ENCODE measurements at regions not wholly inside any gene's neighbourhood (a gene's known extent, or its start where the extent isn't known, plus 50 kb on each side); places are given as distances from the start of the nearest gene placed in this dataset.
"Not testable (repeated sequence)": the region's sequence is repeated elsewhere in the genome, so short reads cannot be mapped to it uniquely, and the experiment has no call there.

- no peak for DNase-seq (ENCODE audit: low read depth in 2 of 2)
Measured at GRCh38 chr5:87627363-87627762, 214.6 kb upstream of the CCNH start.

GRCh38 chr5:87608385-87608784 is 195.7 kb upstream of the CCNH start:
- DNase-seq (ENCODE audit: low read depth in 2 of 2), result no peak

GRCh38 chr5:87605663-87606062 is 192.9 kb upstream of the CCNH start:
- no peak for DNase-seq (ENCODE audit: low read depth in 2 of 2)

DNA sequence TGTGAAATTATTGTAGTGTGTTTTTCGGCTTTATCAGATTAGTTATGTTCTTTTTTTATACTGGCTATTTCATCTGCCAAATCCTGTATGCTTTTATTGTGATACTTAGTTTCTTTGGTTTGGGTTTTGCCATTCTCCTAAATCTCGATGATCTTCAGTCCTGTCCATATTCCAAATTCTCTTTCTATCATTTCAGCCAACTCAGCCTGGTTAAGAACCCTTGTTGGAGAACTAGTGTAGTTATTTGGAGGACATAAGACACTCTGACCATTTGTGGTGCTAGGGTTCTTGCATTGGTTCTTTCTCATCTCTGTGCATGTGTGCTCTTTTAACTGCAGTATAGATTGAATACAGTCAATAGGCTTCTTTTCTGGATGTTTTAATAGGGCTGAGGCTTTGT is 187.0 kb upstream of the CCNH start:
- no peak for DNase-seq (ENCODE audit: low read depth in 2 of 2)

- no peak for DNase-seq (ENCODE audit: low read depth in 2 of 2)
Measured at GRCh38 chr5:87598460-87598859, 185.7 kb upstream of the CCNH start.

GRCh38 chr5:87594566-87594965 is 181.8 kb upstream of the CCNH start:
- no peak for DNase-seq (ENCODE audit: low read depth in 2 of 2)

DNA sequence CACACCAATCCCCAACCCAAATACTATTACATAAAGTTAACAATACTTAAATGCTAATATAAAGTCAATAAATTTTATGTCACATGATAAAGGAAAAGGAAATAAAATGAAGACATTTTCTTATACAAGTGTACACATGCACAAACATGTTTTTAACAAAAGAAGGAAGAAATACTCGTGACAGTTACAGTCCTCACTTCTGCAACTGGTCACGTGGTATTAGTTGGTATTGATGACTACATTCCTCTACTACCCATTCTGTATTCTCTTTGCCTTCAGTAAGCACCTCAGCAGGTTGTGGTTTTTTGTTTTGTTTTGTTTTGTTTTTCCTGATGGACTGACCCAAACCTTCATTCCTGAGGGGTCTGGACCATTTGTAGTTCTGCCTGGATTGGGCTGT is 176.9 kb upstream of the CCNH start:
- no peak for DNase-seq (ENCODE audit: low read depth in 2 of 2)

- DNase-seq (ENCODE audit: low read depth in 2 of 2), result no peak
Measured at GRCh38 chr5:87588316-87588715, 175.6 kb upstream of the CCNH start.

- DNase-seq (ENCODE audit: low read depth in 2 of 2), result not testable (repeated sequence)
Measured at GRCh38 chr5:87583704-87584103, 171.0 kb upstream of the CCNH start.

DNA sequence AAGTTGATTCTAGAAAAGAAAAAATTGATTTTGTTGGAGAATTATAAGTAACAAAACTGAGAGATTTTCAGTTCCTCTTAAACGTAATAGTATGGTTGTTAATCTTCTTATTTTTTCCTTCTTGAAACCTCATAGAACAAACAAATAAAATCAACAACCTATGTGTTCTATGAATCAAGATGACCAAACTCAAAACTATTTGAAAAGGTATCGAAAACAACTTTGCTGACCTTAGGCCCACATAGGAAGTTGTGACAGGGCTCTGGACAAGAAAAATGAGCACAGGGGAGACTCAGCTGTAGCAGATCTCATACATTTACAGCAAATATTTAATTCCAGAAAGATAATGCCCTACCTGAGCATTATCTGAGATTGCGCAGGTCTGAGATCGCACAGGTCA is 169.4 kb upstream of the CCNH start:
- no peak for DNase-seq (ENCODE audit: low read depth in 2 of 2)

- no peak for DNase-seq (ENCODE audit: low read depth in 2 of 2)
Measured at GRCh38 chr5:87581661-87582060, 168.9 kb upstream of the CCNH start.

DNA sequence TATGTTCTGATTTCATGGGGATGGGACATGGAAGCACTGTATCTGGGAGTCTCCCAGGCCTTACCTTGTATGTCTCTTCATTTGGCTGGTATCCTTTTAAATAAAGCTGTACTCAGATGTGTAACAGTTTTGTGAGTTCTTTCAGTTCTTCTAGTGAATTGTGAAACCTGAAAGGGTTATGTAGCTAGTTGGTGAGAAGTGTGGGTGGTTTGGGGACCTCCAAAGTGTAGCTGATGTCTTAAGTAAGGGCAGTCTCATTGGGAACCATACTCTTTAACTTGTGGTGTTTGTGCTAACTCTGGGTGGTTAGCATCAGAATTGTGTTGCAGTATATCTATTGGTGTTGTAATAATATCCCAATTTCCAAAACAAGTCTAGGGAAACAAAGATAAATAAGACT is 166.9 kb upstream of the CCNH start:
- no peak for DNase-seq (ENCODE audit: low read depth in 2 of 2)

DNA sequence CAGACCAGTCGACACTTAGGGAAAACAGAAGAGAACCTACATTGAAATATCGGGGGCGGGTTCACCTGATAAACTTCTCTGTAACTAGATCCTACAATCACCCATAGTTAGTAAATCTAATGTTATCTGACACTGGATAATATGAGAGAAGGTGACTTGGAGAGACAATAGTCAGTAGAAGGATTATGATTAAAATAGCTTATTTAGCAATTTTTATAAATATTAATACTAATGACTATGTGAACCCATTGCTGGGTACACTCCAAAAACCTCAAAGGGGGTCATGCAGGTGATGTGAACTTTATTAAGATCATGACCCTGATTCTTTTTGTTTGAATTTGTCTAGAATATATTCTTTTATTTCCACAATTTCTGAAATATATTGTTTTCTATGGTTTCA is 164.1 kb upstream of the CCNH start:
- no peak for DNase-seq (ENCODE audit: low read depth in 2 of 2)

DNA sequence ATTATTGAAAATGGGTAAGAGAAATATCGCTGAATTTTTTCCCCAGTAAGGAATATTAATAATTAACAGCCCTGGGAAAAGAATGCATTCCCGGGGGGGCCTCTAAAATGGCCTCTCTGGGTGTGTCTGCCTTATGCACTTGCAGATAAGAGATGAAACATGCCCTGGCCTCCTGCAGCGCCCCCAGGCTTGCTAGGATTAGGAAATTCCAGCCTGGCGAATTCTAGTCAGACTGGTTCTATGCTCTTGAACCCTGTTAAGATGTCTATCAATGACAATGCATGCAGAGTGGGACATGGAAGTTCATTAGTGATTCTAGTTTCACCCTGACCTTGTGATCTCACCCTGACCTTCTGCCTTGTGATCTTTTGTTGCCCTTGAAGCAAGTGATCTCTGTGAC is 163.6 kb upstream of the CCNH start:
- not testable (repeated sequence) for DNase-seq (ENCODE audit: low read depth in 2 of 2)

DNA sequence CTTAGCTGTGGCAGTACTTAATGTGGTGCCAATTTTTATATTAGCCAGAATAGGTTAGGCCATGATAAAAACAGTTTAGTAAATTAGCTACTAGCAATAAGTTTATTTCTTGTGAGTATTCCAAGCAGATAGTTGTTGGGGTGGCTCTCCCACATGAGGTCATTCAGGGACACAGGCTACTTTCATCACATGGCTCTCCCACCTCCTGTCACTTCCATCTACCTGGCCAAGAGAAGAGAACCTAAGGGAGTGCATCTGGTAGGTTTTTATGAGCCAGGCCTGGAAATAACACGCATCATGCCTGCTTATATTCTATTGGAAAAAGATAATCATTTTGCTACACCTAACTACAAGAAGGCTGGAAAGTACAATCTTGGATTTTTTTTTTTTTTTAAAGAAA is 161.4 kb upstream of the CCNH start:
- DNase-seq (ENCODE audit: low read depth in 2 of 2), result no peak

- no peak for DNase-seq (ENCODE audit: low read depth in 2 of 2)
Measured at GRCh38 chr5:87572611-87573010, 159.9 kb upstream of the CCNH start.

GRCh38 chr5:87572090-87572489 is 159.4 kb upstream of the CCNH start:
- no peak for DNase-seq (ENCODE audit: low read depth in 2 of 2)

DNA sequence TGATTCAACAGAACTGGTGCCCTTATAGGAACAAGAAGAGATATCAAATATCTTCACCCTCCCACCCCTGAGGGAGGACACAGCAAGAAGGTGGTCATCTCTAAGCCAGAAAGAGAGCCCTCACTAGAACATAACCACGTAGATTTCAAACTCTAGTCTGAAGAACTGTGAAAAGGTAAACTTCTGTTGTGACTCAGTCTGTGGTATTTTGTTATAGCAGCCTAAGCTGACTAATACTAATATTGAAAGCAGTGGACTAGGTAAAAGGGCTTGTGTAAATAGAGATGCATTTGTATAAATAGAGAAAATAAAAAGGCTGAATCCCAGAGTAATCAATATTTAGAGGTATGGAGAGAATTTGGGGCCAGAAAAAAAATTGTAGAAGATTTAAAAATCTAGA is 157.6 kb upstream of the CCNH start:
- DNase-seq (ENCODE audit: low read depth in 2 of 2), result no peak

DNA sequence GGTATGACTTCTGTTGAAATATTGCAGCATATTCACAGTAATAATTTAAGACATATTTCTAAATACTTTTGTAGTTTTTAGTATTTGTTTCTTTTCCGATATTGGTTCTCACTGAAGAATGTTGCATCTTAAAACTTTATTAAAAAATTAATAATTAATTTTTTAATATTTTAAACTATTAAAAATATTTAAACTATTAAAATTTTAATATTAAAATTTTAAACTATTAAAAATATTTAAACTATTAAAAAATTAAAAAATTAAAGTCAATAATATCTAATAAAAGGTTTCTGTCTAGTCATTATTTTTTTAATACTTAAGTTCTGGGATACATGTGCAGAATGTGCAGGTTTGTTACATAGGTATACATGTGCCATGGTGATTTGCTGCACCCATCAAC is 149.3 kb upstream of the CCNH start:
- no peak for DNase-seq (ENCODE audit: low read depth in 2 of 2)

- DNase-seq (ENCODE audit: low read depth in 2 of 2), result no peak
Measured at GRCh38 chr5:87560528-87560927, 147.8 kb upstream of the CCNH start.

GRCh38 chr5:87551911-87552310 is 139.2 kb upstream of the CCNH start:
- no peak for DNase-seq (ENCODE audit: low read depth in 2 of 2)

GRCh38 chr5:87541676-87542075 is 128.9 kb upstream of the CCNH start:
- no peak for DNase-seq (ENCODE audit: low read depth in 2 of 2)

DNA sequence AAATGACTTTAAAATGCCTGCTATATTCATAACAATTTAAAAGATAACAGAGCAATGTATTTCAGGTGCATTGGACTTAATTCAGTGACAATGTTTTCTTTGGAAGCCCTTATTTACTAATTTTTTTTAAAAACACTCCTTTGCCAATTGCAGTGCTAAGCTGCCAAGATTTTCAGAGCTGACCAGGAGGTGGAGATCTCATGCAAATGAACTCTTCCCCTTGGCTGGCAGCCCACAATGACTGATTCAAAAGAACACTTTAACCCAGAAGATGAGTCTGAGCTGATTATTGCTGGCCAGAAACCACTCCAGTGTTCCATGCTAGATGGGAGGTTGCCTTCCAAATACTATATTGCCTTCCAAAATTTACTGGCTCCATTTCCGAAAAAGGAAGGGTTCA is 128.3 kb upstream of the CCNH start:
- DNase-seq (ENCODE audit: low read depth in 2 of 2), result no peak

- no peak for DNase-seq (ENCODE audit: low read depth in 2 of 2)
Measured at GRCh38 chr5:87539839-87540238, 127.1 kb upstream of the CCNH start.

DNA sequence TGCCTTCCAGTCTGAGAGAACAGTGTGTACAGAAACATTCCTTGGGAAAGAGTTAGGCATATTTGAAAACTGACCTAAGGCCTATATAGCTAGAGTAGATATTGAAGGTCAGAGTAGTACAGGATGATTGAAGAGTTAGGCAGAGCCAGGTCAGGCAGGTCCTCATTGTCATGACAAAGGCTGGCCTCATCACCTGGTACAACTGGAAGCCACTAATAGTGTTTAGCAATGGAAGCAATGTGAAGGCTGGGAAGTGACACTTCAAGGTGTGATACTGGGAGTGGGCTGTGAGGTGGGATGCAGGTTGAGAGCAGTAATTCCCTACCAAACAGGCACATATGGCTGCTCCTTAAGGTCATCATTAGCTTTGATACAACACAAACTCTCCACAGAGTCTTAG is 123.6 kb upstream of the CCNH start:
- DNase-seq (ENCODE audit: low read depth in 2 of 2), result no peak
